Esophagus muscularis mucosa (tissue), 4 donors: ENCODE measurements at regions not wholly inside any gene's neighbourhood (a gene's known extent, or its start where the extent isn't known, plus 50 kb on each side); places are given as distances from the start of the nearest gene placed in this dataset.

Experiments
- CTCF ChIP-seq, 3 experiments: fragments of 200-600 bp in 2 of 3; fragments of 450-650 bp in 1 of 3; sonication (generic) in 2 of 3; IDR thresholded peaks; one replicate each; pipeline ENCODE4 v1.5.1; 2017 to 2019; ENCODE audit warnings: antibody characterized with exemption in 3 of 3, mild to moderate bottlenecking in 2 of 3, moderate library complexity in 1 of 3
- EP300 ChIP-seq: sonication (generic); formaldehyde crosslinking; IDR thresholded peaks from one replicate; pipeline ENCODE4 v1.6.1; 2017; ENCODE audit warnings: antibody characterized with exemption
- POLR2AphosphoS5 ChIP-seq, 2 donors: sonication (generic); formaldehyde crosslinking; IDR thresholded peaks; one replicate each; pipeline ENCODE4 v1.6.1; 2017; ENCODE audit warnings: antibody characterized with exemption in 2 of 2

- TF ChIP-seq CTCF (IDR thresholded peaks at IDR 0.05) (no peak), POLR2AphosphoS5 (IDR thresholded peaks at IDR 0.05) (no peak), EP300 (no peak)
Measured at GRCh38 chr2:122028371-122029100, 273.1 kb downstream of the TSN start.
